Heart left ventricle (tissue), 13 donors: ENCODE measurements at regions not wholly inside any gene's neighbourhood (a gene's known extent, or its start where the extent isn't known, plus 50 kb on each side); places are given as distances from the start of the nearest gene placed in this dataset.

Source experiments
- POLR2A ChIP-seq, 2 donors: fragments of 450-650 bp; IDR thresholded peaks; one replicate each; pipeline ENCODE4 v1.6.1; 2017; ENCODE audit warnings: antibody characterized with exemption in 2 of 2, mild to moderate bottlenecking in 2 of 2, moderate library complexity in 2 of 2
- TF ChIP-seq, protein P1 (sequence below), 12 donors: fragments of 200-600 bp; sonication (generic) in 4 of 12; IDR thresholded peaks; one replicate each; pipeline versions ENCODE4 v1.5.0 to v1.8.0; 2018 to 2022; ENCODE audit warnings: antibody characterized with exemption in 12 of 12, mild to moderate bottlenecking in 5 of 12
- donor health status: ischemic (EF 13 %, LVEDD 7.1; RV severe dilation, severe dysfunction).
- donor health status: DM: no; HTN: yes; CAD: no.
- donor health status: DM: no; HTN: no; CAD: no.
- donor health status: ischemic (EF 25% LVEDD 6.9; RV normal size, moderate dysfunction).
- donor health status: ischemic (EF 25% LVEDD 5.7; RV mildly dilated, moderate dysfunction).
- donor health status: ischemic (EF 35%, LVEDD 5.7; RV mildly dilated, moderate dysfunction).
- donor health status: nonischemic (EF 11% LVEDD 7.7; RV severe dilation, severe dysfunction).
- donor health status: DM: yes; HTN: yes; CAD: no.
- donor health status: PGD.
- donor health status: ischemic (EF 29% LVEDD 5.4; RV normal size, mild dysfunction).
- donor health status: nonischemic (EF 23%, LVEDD 6.1; RV moderate dilation, normal function).

DNA sequence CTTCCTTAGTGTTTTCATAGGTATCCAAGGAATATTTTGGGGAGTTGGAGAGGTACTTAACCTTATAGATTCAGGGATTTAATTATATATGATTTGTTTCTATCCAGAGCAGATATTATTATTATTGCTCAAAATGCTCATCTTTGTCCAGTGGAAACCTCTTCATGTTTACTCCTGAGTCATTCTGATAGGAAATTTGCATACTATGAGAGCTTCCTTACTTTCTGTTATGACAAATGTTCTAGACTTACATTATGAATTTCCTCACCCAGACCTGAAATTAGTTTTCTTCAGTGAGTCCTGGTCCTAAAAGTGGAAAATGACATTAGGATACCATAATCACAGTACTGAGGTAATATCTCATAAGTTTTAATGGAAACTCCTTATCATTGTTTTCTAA, 57.5 kb upstream of the PLPPR5 start:
- TF ChIP-seq, protein P1, sequence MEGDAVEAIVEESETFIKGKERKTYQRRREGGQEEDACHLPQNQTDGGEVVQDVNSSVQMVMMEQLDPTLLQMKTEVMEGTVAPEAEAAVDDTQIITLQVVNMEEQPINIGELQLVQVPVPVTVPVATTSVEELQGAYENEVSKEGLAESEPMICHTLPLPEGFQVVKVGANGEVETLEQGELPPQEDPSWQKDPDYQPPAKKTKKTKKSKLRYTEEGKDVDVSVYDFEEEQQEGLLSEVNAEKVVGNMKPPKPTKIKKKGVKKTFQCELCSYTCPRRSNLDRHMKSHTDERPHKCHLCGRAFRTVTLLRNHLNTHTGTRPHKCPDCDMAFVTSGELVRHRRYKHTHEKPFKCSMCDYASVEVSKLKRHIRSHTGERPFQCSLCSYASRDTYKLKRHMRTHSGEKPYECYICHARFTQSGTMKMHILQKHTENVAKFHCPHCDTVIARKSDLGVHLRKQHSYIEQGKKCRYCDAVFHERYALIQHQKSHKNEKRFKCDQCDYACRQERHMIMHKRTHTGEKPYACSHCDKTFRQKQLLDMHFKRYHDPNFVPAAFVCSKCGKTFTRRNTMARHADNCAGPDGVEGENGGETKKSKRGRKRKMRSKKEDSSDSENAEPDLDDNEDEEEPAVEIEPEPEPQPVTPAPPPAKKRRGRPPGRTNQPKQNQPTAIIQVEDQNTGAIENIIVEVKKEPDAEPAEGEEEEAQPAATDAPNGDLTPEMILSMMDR (IDR thresholded peaks at IDR 0.05), result no peak
- TF ChIP-seq POLR2A (IDR thresholded peaks at IDR 0.05), result no peak
